ENCODE measurements at regions not wholly inside any gene's neighbourhood (a gene's known extent, or its start where the extent isn't known, plus 50 kb on each side); places are given as distances from the start of the nearest gene placed in this dataset.

DNA sequence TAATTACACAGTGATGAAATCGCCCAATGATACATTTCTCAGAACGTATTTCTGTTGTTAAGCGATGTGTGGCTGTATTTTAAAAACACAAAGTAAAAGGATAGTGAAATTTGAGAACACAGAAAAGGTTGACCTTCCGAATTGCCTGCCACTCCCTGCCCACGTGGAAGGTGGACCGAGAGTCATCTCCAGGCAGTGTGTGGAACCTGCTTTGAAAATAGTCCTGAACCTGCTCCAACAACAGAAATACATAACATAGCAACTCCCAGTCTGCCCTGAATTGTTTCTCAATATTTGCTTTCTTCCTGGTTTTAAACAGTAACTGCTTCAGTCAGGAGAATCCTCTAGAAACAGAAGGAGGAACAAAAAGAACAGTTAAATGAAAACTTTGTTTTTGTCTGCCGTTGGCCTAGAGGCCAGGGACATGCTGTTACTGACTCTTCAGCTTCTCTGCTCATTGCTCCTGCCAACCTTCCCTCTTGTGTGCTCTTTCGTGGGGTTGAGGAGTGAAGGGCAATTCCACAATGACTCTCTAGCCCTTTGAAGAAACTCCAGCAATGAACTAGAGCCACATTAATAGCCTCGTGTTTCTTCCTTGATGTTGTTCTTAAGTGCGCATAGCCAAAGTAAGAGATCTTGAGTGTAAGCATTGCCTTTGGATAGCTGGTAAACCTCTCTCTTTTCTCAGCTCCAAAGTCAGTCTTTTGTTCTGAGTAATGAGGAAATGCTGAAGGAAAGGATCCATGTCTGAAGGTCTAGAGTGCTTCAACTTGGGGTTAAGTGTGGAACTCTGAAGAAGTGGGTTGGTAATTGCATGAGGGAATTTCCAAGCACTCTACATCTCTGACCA, 452.5 kb upstream of the CCL2 start (continued):
- TF ChIP-seq, protein P1, sequence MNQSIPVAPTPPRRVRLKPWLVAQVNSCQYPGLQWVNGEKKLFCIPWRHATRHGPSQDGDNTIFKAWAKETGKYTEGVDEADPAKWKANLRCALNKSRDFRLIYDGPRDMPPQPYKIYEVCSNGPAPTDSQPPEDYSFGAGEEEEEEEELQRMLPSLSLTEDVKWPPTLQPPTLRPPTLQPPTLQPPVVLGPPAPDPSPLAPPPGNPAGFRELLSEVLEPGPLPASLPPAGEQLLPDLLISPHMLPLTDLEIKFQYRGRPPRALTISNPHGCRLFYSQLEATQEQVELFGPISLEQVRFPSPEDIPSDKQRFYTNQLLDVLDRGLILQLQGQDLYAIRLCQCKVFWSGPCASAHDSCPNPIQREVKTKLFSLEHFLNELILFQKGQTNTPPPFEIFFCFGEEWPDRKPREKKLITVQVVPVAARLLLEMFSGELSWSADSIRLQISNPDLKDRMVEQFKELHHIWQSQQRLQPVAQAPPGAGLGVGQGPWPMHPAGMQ (IDR thresholded peaks at IDR 0.05; ENCODE audit: borderline replicate concordance): no peak
- no peak for TF ChIP-seq SMAD1 (IDR thresholded peaks at IDR 0.05; ENCODE audit: low read depth, partially characterized antibody)
- TF ChIP-seq, protein P2, sequence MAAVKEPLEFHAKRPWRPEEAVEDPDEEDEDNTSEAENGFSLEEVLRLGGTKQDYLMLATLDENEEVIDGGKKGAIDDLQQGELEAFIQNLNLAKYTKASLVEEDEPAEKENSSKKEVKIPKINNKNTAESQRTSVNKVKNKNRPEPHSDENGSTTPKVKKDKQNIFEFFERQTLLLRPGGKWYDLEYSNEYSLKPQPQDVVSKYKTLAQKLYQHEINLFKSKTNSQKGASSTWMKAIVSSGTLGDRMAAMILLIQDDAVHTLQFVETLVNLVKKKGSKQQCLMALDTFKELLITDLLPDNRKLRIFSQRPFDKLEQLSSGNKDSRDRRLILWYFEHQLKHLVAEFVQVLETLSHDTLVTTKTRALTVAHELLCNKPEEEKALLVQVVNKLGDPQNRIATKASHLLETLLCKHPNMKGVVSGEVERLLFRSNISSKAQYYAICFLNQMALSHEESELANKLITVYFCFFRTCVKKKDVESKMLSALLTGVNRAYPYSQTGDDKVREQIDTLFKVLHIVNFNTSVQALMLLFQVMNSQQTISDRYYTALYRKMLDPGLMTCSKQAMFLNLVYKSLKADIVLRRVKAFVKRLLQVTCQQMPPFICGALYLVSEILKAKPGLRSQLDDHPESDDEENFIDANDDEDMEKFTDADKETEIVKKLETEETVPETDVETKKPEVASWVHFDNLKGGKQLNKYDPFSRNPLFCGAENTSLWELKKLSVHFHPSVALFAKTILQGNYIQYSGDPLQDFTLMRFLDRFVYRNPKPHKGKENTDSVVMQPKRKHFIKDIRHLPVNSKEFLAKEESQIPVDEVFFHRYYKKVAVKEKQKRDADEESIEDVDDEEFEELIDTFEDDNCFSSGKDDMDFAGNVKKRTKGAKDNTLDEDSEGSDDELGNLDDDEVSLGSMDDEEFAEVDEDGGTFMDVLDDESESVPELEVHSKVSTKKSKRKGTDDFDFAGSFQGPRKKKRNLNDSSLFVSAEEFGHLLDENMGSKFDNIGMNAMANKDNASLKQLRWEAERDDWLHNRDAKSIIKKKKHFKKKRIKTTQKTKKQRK (IDR thresholded peaks at IDR 0.05; ENCODE audit: low read depth, low read length): no peak
- no peak for TF ChIP-seq SUZ12 (IDR thresholded peaks at IDR 0.05; ENCODE audit: unreplicated experiment)
- no peak for TF ChIP-seq NFXL1 (IDR thresholded peaks at IDR 0.05; ENCODE audit: borderline replicate concordance)
- TF ChIP-seq KLF5 (IDR thresholded peaks at IDR 0.05; ENCODE audit: partially characterized antibody): no peak
- no peak for TF ChIP-seq PAX8 (IDR thresholded peaks at IDR 0.05)
- no peak for TF ChIP-seq SREBF2 (IDR thresholded peaks at IDR 0.05; ENCODE audit: low read length)

All from GM12878 (cell line).